ENCODE measurements at regions not wholly inside any gene's neighbourhood (a gene's known extent, or its start where the extent isn't known, plus 50 kb on each side); places are given as distances from the start of the nearest gene placed in this dataset.

- Mint-ChIP-seq H3K27ac (no peak overlapping the region), H3K36me3 (ENCODE audit: insufficient read depth) (no peaks in the 10 kb centered on the region), H3K4me3 (ENCODE audit: low read depth) (no peak overlapping the region), H3K9me3 (ENCODE audit: low read depth) (no peaks in the 10 kb centered on the region), H3K4me1 (ENCODE audit: low read depth) (no peaks in the 10 kb centered on the region), H3K27me3 (peaks cover 32% of the 10 kb centered on the region)
- no peak for DNase-seq (ENCODE audit: low spot score, unreplicated experiment)
- no peak for TF ChIP-seq CTCF (IDR thresholded peaks at IDR 0.05; ENCODE audit: unreplicated experiment)
Measured at GRCh38 chr20:63058696-63059335, 52.1 kb upstream of the BHLHE23 start.

- no peak for TF ChIP-seq CTCF (IDR thresholded peaks at IDR 0.05; ENCODE audit: unreplicated experiment)
- Mint-ChIP-seq H3K4me1 (ENCODE audit: low read depth) (no peaks in the 10 kb centered on the region), H3K9me3 (ENCODE audit: low read depth) (no peaks in the 10 kb centered on the region), H3K27me3 (peaks cover 29% of the 10 kb centered on the region), H3K27ac (no peak overlapping the region), H3K4me3 (ENCODE audit: low read depth) (no peak overlapping the region), H3K36me3 (ENCODE audit: insufficient read depth) (no peaks in the 10 kb centered on the region)
- no peak for DNase-seq (ENCODE audit: low spot score, unreplicated experiment)
Measured at GRCh38 chr20:63057171-63058117, 50.7 kb upstream of the BHLHE23 start.

DNA sequence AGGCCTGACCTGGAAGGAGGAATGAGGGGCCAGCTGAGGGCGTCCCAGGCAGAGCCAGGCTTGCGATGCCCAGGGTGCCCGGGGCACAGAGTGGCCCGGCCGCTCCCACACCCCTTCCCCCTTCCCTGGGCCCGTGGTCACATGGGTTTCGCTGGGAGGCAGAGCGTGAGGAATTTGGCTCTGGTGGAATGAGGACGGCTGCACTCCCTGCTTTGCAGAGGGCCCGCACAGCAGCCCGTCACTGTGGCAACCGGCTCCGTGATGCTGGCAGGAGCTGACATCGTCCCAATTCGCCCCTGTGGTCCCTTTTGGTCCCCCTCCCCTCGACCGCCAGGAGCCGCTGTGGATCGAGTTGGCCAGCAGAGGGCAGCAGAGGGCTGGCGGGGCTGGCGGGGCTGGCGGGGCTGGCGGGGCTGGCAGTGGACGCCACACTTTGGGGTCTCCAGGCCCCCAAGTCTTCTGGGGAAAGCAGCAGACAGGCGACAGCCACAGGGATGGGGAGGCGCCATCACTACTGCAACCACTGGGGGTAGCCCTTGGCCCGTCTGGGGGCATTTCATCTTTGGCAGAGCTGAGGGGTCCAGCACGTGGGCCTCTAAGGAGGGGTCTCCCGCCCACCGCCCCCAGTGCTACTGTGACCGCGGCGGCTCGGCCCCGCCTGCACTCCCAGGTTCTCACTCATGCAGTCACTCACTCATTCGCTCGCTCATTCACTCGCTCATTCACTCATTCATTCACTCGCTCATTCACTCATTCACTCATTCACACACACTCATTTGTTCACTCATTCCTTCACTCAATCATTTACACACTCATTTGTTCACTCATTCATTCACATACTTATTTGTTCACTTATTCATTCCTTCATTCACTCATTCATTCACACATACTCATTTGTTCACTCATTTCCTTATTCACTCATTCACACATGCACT, 49.7 kb upstream of the BHLHE23 start:
- Mint-ChIP-seq H3K36me3 (ENCODE audit: insufficient read depth) (no peaks in the 10 kb centered on the region), H3K4me1 (ENCODE audit: low read depth) (peaks cover 2% of the 10 kb centered on the region), H3K4me3 (ENCODE audit: low read depth) (no peak overlapping the region), H3K27me3 (peaks cover 28% of the 10 kb centered on the region), H3K27ac (no peak overlapping the region), H3K9me3 (ENCODE audit: low read depth) (no peaks in the 10 kb centered on the region)
- DNase-seq (ENCODE audit: low spot score, unreplicated experiment) = peak; percentile 77
- peak; percentile 97 for TF ChIP-seq CTCF (IDR thresholded peaks at IDR 0.05; ENCODE audit: unreplicated experiment)

Measured in progenitor cell of endocrine pancreas (in vitro differentiated cells).